ENCODE measurements at regions not wholly inside any gene's neighbourhood (a gene's known extent, or its start where the extent isn't known, plus 50 kb on each side); places are given as distances from the start of the nearest gene placed in this dataset.
A peak's percentile ranks its signal among the peaks of the same experiment; 100 is the strongest.

GRCh38 chr14:98035396-98035795 lies 1236.6 kb downstream of the BCL11B start:
- Mint-ChIP-seq H3K27me3 (no peaks in the 10 kb centered on the region), H3K4me3 (no peak overlapping the region), H3K9me3 (peaks cover 11% of the 10 kb centered on the region), H3K27ac (no peak overlapping the region), H3K4me1 (no peaks in the 10 kb centered on the region), H3K36me3 (ENCODE audit: low read depth) (peaks cover 3% of the 10 kb centered on the region)
- no peak for DNase-seq
- intact Hi-C loops (cut with micrococcal nuclease), result no loop called here

DNA sequence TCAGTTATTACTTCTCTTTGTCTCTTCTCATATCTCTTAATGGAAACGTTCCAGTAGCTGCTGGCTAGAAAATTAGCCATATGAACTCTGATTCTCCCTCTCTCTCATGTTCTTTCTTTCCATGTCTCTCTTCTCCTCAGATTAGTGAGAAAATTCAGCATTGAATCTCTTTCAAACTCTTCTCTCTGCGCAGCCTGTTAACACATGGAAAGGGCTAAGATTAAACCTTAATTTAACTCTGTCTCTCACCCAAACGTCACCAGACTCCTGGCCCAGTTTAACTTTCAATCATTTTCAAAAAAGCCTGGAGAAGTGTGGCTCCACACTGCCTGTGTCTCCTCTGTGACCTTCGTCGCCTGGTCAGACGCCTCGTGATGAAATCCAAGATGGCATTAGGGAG lies 1234.2 kb downstream of the BCL11B start:
- no peaks in the 10 kb centered on the region for H3K27me3 Mint-ChIP-seq
- intact Hi-C loops (cut with micrococcal nuclease), result no loop called here
- H3K36me3 Mint-ChIP-seq (ENCODE audit: low read depth), result no peaks in the 10 kb centered on the region

GRCh38 chr14:98056946-98057345 lies 1215.1 kb downstream of the BCL11B start:
- H3K36me3 Mint-ChIP-seq (ENCODE audit: low read depth), result no peaks in the 10 kb centered on the region
- no peak overlapping the region for H3K27ac Mint-ChIP-seq
- H3K4me1 Mint-ChIP-seq, result no peaks in the 10 kb centered on the region
- intact Hi-C loops (cut with micrococcal nuclease), result no loop called here
- no peak for DNase-seq
- H3K4me3 Mint-ChIP-seq, result no peak overlapping the region
- peaks cover 11% of the 10 kb centered on the region for H3K9me3 Mint-ChIP-seq
- H3K27me3 Mint-ChIP-seq, result no peaks in the 10 kb centered on the region

More for the DNA sequence above, 1234.2 kb downstream of the BCL11B start:
- Mint-ChIP-seq H3K9me3 (peaks cover 4% of the 10 kb centered on the region), H3K4me3 (no peak overlapping the region), H3K4me1 (no peaks in the 10 kb centered on the region), H3K27ac (no peak overlapping the region)
- DNase-seq, result no peak

GRCh38 chr14:98059106-98059505 lies 1212.9 kb downstream of the BCL11B start:
- H3K4me1 Mint-ChIP-seq, result no peaks in the 10 kb centered on the region
- no peaks in the 10 kb centered on the region for H3K27me3 Mint-ChIP-seq
- H3K27ac Mint-ChIP-seq, result no peak overlapping the region
- intact Hi-C loops (cut with micrococcal nuclease), result no loop called here
- H3K36me3 Mint-ChIP-seq (ENCODE audit: low read depth), result no peaks in the 10 kb centered on the region
- no peak for DNase-seq
- no peak overlapping the region for H3K4me3 Mint-ChIP-seq
- H3K9me3 Mint-ChIP-seq, result peaks cover 15% of the 10 kb centered on the region

GRCh38 chr14:98062083-98062482 lies 1209.9 kb downstream of the BCL11B start:
- Mint-ChIP-seq H3K4me3 (no peak overlapping the region), H3K27ac (no peak overlapping the region), H3K9me3 (peaks cover 15% of the 10 kb centered on the region), H3K4me1 (no peaks in the 10 kb centered on the region), H3K27me3 (no peaks in the 10 kb centered on the region), H3K36me3 (ENCODE audit: low read depth) (no peaks in the 10 kb centered on the region)
- intact Hi-C loops (cut with micrococcal nuclease), result no loop called here
- DNase-seq, result no peak

DNA sequence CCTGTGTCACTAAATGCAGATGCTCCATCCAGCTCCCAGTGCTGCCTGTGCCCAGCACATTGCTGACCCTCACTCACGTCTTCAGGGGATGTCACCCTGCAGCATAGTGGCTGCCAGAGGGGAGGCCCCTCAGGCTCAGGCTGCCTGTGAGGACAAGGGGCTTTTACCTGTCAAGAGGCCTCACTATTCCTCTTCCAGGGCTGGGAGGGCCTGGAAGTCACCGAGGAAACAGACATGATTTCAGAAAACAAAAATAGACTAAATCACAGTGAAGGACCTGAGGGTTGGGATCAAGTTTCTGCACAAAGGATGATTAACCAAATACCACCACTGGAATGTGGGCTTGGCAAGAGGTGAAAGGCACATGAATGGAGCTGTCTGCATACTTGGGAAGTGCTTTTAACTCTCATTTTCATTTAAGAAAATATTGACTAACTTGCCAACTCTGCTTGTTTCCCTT lies 1202.3 kb downstream of the BCL11B start:
- intact Hi-C loops (cut with micrococcal nuclease), result no loop called here
- DNase-seq, result no peak
- no peaks in the 10 kb centered on the region for H3K4me1 Mint-ChIP-seq
- H3K27me3 Mint-ChIP-seq, result no peaks in the 10 kb centered on the region
- H3K4me3 Mint-ChIP-seq, result no peak overlapping the region
- H3K36me3 Mint-ChIP-seq (ENCODE audit: low read depth), result no peaks in the 10 kb centered on the region
- H3K27ac Mint-ChIP-seq, result no peak overlapping the region
- peaks cover 5% of the 10 kb centered on the region for H3K9me3 Mint-ChIP-seq

DNA sequence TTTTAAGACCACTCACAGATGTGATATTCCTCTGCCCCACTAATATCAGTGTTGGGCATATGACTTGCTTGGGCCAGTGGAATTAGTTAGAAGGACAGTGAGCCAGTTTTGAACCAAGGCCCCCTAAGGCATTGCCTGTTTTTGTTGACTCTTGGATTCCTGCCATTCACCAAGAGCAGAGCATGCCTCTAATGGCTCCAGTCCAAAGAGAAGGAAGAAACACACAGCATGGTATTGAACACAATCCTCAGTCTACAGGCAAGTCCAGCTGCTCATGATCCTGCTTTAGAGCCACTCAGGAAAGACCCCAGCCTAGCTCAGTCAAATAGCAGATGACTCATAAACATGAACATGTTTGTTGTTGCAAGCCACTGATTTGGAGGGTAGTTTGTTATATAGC lies 1201.5 kb downstream of the BCL11B start:
- H3K36me3 Mint-ChIP-seq (ENCODE audit: low read depth), result no peaks in the 10 kb centered on the region
- H3K4me1 Mint-ChIP-seq, result no peaks in the 10 kb centered on the region
- H3K27ac Mint-ChIP-seq, result no peak overlapping the region

DNA sequence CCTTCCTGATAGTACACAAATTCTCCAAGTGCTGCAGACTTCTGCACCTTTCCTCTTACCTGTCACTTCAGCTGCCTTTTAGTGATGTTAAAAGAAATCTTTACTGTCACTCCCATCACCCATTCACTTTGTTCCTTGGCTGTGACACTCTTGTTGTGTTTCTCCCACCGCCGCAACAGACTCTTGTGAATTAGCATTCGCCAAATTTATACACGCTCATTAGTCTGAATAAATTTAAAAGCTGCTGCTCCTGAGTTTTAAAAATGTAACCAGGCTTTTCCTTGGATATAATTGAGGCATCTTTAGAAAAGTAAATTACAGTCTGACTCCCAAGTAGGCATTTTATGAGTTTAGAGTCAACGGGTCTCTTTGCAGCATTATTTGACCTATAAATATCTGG lies 1197.9 kb downstream of the BCL11B start:
- intact Hi-C loops (cut with micrococcal nuclease), result no loop called here
- H3K4me1 Mint-ChIP-seq, result no peaks in the 10 kb centered on the region
- H3K36me3 Mint-ChIP-seq (ENCODE audit: low read depth), result no peaks in the 10 kb centered on the region
- no peak overlapping the region for H3K27ac Mint-ChIP-seq
- H3K27me3 Mint-ChIP-seq, result no peaks in the 10 kb centered on the region
- DNase-seq, result no peak
- H3K9me3 Mint-ChIP-seq, result peaks cover 5% of the 10 kb centered on the region
- H3K4me3 Mint-ChIP-seq, result no peak overlapping the region

More for the DNA sequence above, 1201.5 kb downstream of the BCL11B start:
- Mint-ChIP-seq H3K9me3 (peaks cover 5% of the 10 kb centered on the region), H3K4me3 (no peak overlapping the region), H3K27me3 (no peaks in the 10 kb centered on the region)
- intact Hi-C loops (cut with micrococcal nuclease), result no loop called here
- DNase-seq, result no peak

GRCh38 chr14:98077176-98077575 lies 1194.8 kb downstream of the BCL11B start:
- H3K36me3 Mint-ChIP-seq (ENCODE audit: low read depth), result no peaks in the 10 kb centered on the region
- H3K9me3 Mint-ChIP-seq, result peaks cover 4% of the 10 kb centered on the region
- H3K4me1 Mint-ChIP-seq, result no peaks in the 10 kb centered on the region
- no peak overlapping the region for H3K4me3 Mint-ChIP-seq
- intact Hi-C loops (cut with micrococcal nuclease), result no loop called here
- H3K27ac Mint-ChIP-seq, result no peak overlapping the region
- H3K27me3 Mint-ChIP-seq, result no peaks in the 10 kb centered on the region
- DNase-seq, result no peak

DNA sequence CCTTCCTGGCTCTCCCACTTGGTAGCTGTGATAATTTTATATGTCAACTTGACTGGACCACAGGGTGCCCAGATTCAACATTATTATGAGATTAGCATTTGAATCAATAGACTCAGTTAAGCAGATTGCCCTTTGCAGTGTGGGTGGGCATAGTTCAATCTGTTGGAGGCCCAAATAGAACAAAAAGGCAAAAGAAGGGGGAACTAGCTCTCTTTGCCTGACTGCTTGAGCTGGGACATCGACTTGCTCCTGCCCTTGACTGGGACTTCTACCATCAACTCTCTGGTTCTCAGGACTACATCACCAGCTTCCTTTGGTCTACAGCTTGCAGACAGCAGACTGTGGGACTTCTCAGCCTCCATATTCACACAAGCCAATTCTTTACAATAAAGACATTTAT lies 1189.2 kb downstream of the BCL11B start:
- no peak for DNase-seq
- Mint-ChIP-seq H3K4me1 (no peaks in the 10 kb centered on the region), H3K27ac (no peak overlapping the region), H3K27me3 (no peaks in the 10 kb centered on the region), H3K36me3 (ENCODE audit: low read depth) (no peaks in the 10 kb centered on the region), H3K9me3 (peaks cover 10% of the 10 kb centered on the region), H3K4me3 (no peak overlapping the region)
- intact Hi-C loops (cut with micrococcal nuclease), result no loop called here

DNA sequence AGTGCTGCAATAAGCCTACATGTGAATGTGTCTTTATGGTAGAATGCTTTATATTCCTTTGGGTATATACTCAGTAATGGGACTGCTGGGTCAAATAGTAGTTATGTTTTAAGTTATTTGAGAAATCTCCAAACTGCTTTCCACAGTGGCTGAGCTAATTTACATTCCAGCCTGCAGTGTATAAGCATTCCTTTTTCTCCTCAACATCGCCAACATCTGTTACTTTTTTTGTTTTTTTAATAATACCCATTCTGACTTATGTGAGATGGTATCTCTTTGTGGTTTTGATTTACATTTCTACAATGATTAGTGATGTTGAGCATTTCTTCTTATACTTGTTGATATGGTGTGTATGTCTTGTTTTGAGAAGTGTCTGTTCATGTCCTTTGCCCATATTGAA lies 1186.2 kb downstream of the BCL11B start:
- no peaks in the 10 kb centered on the region for H3K4me1 Mint-ChIP-seq

GRCh38 chr14:98093111-98093510 lies 1178.9 kb downstream of the BCL11B start:
- intact Hi-C loops (cut with micrococcal nuclease), result no loop called here
- Mint-ChIP-seq H3K27me3 (no peaks in the 10 kb centered on the region), H3K36me3 (ENCODE audit: low read depth) (no peaks in the 10 kb centered on the region), H3K4me3 (no peak overlapping the region), H3K4me1 (no peaks in the 10 kb centered on the region), H3K27ac (no peak overlapping the region), H3K9me3 (peaks cover 15% of the 10 kb centered on the region)
- no peak for DNase-seq

More for the DNA sequence above, 1186.2 kb downstream of the BCL11B start:
- no peak for DNase-seq
- H3K4me3 Mint-ChIP-seq, result no peak overlapping the region
- H3K27ac Mint-ChIP-seq, result no peak overlapping the region
- H3K27me3 Mint-ChIP-seq, result no peaks in the 10 kb centered on the region
- intact Hi-C loops (cut with micrococcal nuclease), result no loop called here
- H3K36me3 Mint-ChIP-seq (ENCODE audit: low read depth), result no peaks in the 10 kb centered on the region
- H3K9me3 Mint-ChIP-seq, result peaks cover 10% of the 10 kb centered on the region

GRCh38 chr14:98099527-98099926 lies 1172.5 kb downstream of the BCL11B start:
- peak overlapping the region; percentile 38 for H3K27ac Mint-ChIP-seq
- peaks cover 28% of the 10 kb centered on the region for H3K9me3 Mint-ChIP-seq
- intact Hi-C loops (cut with micrococcal nuclease), result loop anchor here (1.0 kb wide), 1 partner anchor 78 kb away; no protein-coding TSS in a partner anchor
- no peak overlapping the region for H3K4me3 Mint-ChIP-seq
- peaks cover 1% of the 10 kb centered on the region for H3K36me3 Mint-ChIP-seq (ENCODE audit: low read depth)
- H3K4me1 Mint-ChIP-seq, result peaks cover 25% of the 10 kb centered on the region
- no peak for DNase-seq
- H3K27me3 Mint-ChIP-seq, result no peaks in the 10 kb centered on the region

DNA sequence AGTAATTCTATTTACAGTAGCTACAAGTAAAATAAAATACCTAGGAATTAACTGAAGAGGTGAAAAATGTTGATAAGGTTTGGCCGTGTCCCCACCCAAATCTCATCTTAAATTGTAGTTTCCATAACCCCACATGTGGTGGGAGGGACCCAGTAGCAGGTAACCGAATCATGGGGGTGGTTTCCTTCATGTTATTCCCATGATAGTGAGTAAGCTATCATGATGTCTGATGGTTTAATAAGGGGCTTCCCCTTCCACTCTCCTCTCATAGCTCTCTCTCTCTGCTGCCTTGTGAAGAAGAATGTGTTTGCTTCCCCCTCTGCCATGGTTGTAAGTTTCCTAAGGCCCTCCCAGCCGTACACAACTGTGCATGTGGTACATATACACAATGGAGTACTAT lies 1170.7 kb downstream of the BCL11B start:
- no peak overlapping the region for H3K4me3 Mint-ChIP-seq
- no peak overlapping the region for H3K27ac Mint-ChIP-seq
- peaks cover 26% of the 10 kb centered on the region for H3K9me3 Mint-ChIP-seq
- intact Hi-C loops (cut with micrococcal nuclease), result no loop called here
- no peaks in the 10 kb centered on the region for H3K27me3 Mint-ChIP-seq
- no peak for DNase-seq
- H3K4me1 Mint-ChIP-seq, result peaks cover 25% of the 10 kb centered on the region
- peaks cover 1% of the 10 kb centered on the region for H3K36me3 Mint-ChIP-seq (ENCODE audit: low read depth)

GRCh38 chr14:98103705-98104104 lies 1168.3 kb downstream of the BCL11B start:
- DNase-seq, result no peak
- Mint-ChIP-seq H3K9me3 (peaks cover 19% of the 10 kb centered on the region), H3K36me3 (ENCODE audit: low read depth) (peaks cover 1% of the 10 kb centered on the region), H3K4me1 (peaks cover 20% of the 10 kb centered on the region), H3K27me3 (no peaks in the 10 kb centered on the region), H3K27ac (no peak overlapping the region), H3K4me3 (no peak overlapping the region)
- intact Hi-C loops (cut with micrococcal nuclease), result no loop called here

Data from activated CD4-positive, alpha-beta T cell treated with anti-CD3 and anti-CD28 coated beads, Interleukin-2, amount 10 ng/mL, durations not matched to agents 24 days and 14 days (primary cell).